Glutamatergic neuron (in vitro differentiated cells): ENCODE measurements at regions not wholly inside any gene's neighbourhood (a gene's known extent, or its start where the extent isn't known, plus 50 kb on each side); places are given as distances from the start of the nearest gene placed in this dataset.

Experiments used
- DNase-seq: peaks from one replicate; pipeline ENCODE4 v3.0.0; 2022
- H3K27ac Mint-ChIP-seq: one replicate; pipeline ENCODE4 v1.8.0; 2020; ENCODE audit warnings: mild to moderate bottlenecking, mixed read lengths, inconsistent platforms; ENCODE audit not compliant: unreplicated experiment
- H3K27me3 Mint-ChIP-seq: one replicate; pipeline ENCODE4 v1.8.0; 2020; ENCODE audit warnings: mild to moderate bottlenecking, moderate library complexity, mixed read lengths, inconsistent platforms; ENCODE audit not compliant: unreplicated experiment
- H3K36me3 Mint-ChIP-seq: one replicate; pipeline ENCODE4 v1.8.0; 2020; ENCODE audit warnings: mild to moderate bottlenecking, mixed read lengths, inconsistent platforms; ENCODE audit not compliant: unreplicated experiment
- H3K4me1 Mint-ChIP-seq: one replicate; pipeline ENCODE4 v1.8.0; 2020; ENCODE audit warnings: mild to moderate bottlenecking, low read depth, mixed read lengths, inconsistent platforms; ENCODE audit not compliant: unreplicated experiment
- H3K4me3 Mint-ChIP-seq: one replicate; pipeline ENCODE4 v1.8.0; 2020; ENCODE audit warnings: mild to moderate bottlenecking, mixed read lengths, inconsistent platforms; ENCODE audit not compliant: unreplicated experiment
- H3K9me3 Mint-ChIP-seq: one replicate; pipeline ENCODE4 v1.8.0; 2020; ENCODE audit warnings: mild to moderate bottlenecking, moderate library complexity, mixed read lengths, inconsistent platforms; ENCODE audit not compliant: unreplicated experiment
- CTCF ChIP-seq: fragments of 200-600 bp; sonication (generic); IDR thresholded peaks from one replicate; pipeline ENCODE4 v1.5.0; 2021; ENCODE audit not compliant: partially characterized antibody, unreplicated experiment

GRCh38 chr2:123051136-123051535 lies 974.0 kb upstream of the CNTNAP5 start:
- TF ChIP-seq CTCF: no peak
- Mint-ChIP-seq H3K4me1 (peaks cover 14% of the 10 kb centered on the region), H3K36me3 (no peaks in the 10 kb centered on the region), H3K27me3 (no peaks in the 10 kb centered on the region), H3K27ac (no peak overlapping the region), H3K9me3 (no peaks in the 10 kb centered on the region), H3K4me3 (no peak overlapping the region)
- DNase-seq: no peak

GRCh38 chr2:123061534-123061933 lies 963.6 kb upstream of the CNTNAP5 start:
- H3K4me1 Mint-ChIP-seq: peaks cover 9% of the 10 kb centered on the region
- H3K27me3 Mint-ChIP-seq: no peaks in the 10 kb centered on the region
- no peak overlapping the region for H3K27ac Mint-ChIP-seq
- DNase-seq: no peak
- H3K9me3 Mint-ChIP-seq: no peaks in the 10 kb centered on the region
- H3K36me3 Mint-ChIP-seq: no peaks in the 10 kb centered on the region
- TF ChIP-seq CTCF: no peak
- H3K4me3 Mint-ChIP-seq: no peak overlapping the region

- TF ChIP-seq CTCF: no peak
- H3K27me3 Mint-ChIP-seq: no peaks in the 10 kb centered on the region
- no peaks in the 10 kb centered on the region for H3K36me3 Mint-ChIP-seq
- H3K4me3 Mint-ChIP-seq: no peak overlapping the region
- no peaks in the 10 kb centered on the region for H3K9me3 Mint-ChIP-seq
- no peak for DNase-seq
- H3K27ac Mint-ChIP-seq: no peak overlapping the region
- H3K4me1 Mint-ChIP-seq: no peaks in the 10 kb centered on the region
These were observed 951.7 kb upstream of the CNTNAP5 start for GRCh38 chr2:123073371-123073770.

- H3K27ac Mint-ChIP-seq: no peak overlapping the region
- H3K27me3 Mint-ChIP-seq: no peaks in the 10 kb centered on the region
- no peaks in the 10 kb centered on the region for H3K36me3 Mint-ChIP-seq
- no peaks in the 10 kb centered on the region for H3K9me3 Mint-ChIP-seq
- DNase-seq: no peak
- TF ChIP-seq CTCF: no peak
- no peak overlapping the region for H3K4me3 Mint-ChIP-seq
- H3K4me1 Mint-ChIP-seq: no peaks in the 10 kb centered on the region
These were observed 951.1 kb upstream of the CNTNAP5 start for GRCh38 chr2:123073956-123074355.

- Mint-ChIP-seq H3K27ac (no peak overlapping the region), H3K27me3 (no peaks in the 10 kb centered on the region), H3K4me3 (no peak overlapping the region), H3K9me3 (no peaks in the 10 kb centered on the region), H3K4me1 (no peaks in the 10 kb centered on the region), H3K36me3 (no peaks in the 10 kb centered on the region)
- TF ChIP-seq CTCF: no peak
- no peak for DNase-seq
These were observed 948.0 kb upstream of the CNTNAP5 start for GRCh38 chr2:123077101-123077500.
